Glutamatergic neuron (in vitro differentiated cells): ENCODE measurements at regions not wholly inside any gene's neighbourhood (a gene's known extent, or its start where the extent isn't known, plus 50 kb on each side); places are given as distances from the start of the nearest gene placed in this dataset.

Experiments used
- DNase-seq: peaks from one replicate; pipeline ENCODE4 v3.0.0; 2022
- H3K27ac Mint-ChIP-seq: one replicate; pipeline ENCODE4 v1.8.0; 2020; ENCODE audit warnings: mild to moderate bottlenecking, mixed read lengths, inconsistent platforms; ENCODE audit not compliant: unreplicated experiment
- H3K27me3 Mint-ChIP-seq: one replicate; pipeline ENCODE4 v1.8.0; 2020; ENCODE audit warnings: mild to moderate bottlenecking, moderate library complexity, mixed read lengths, inconsistent platforms; ENCODE audit not compliant: unreplicated experiment
- H3K36me3 Mint-ChIP-seq: one replicate; pipeline ENCODE4 v1.8.0; 2020; ENCODE audit warnings: mild to moderate bottlenecking, mixed read lengths, inconsistent platforms; ENCODE audit not compliant: unreplicated experiment
- H3K4me1 Mint-ChIP-seq: one replicate; pipeline ENCODE4 v1.8.0; 2020; ENCODE audit warnings: mild to moderate bottlenecking, low read depth, mixed read lengths, inconsistent platforms; ENCODE audit not compliant: unreplicated experiment
- H3K4me3 Mint-ChIP-seq: one replicate; pipeline ENCODE4 v1.8.0; 2020; ENCODE audit warnings: mild to moderate bottlenecking, mixed read lengths, inconsistent platforms; ENCODE audit not compliant: unreplicated experiment
- H3K9me3 Mint-ChIP-seq: one replicate; pipeline ENCODE4 v1.8.0; 2020; ENCODE audit warnings: mild to moderate bottlenecking, moderate library complexity, mixed read lengths, inconsistent platforms; ENCODE audit not compliant: unreplicated experiment
- TF ChIP-seq, protein P1 (sequence below): fragments of 200-600 bp; sonication (generic); IDR thresholded peaks from one replicate; pipeline ENCODE4 v1.5.0; 2021; ENCODE audit not compliant: partially characterized antibody, unreplicated experiment

DNA sequence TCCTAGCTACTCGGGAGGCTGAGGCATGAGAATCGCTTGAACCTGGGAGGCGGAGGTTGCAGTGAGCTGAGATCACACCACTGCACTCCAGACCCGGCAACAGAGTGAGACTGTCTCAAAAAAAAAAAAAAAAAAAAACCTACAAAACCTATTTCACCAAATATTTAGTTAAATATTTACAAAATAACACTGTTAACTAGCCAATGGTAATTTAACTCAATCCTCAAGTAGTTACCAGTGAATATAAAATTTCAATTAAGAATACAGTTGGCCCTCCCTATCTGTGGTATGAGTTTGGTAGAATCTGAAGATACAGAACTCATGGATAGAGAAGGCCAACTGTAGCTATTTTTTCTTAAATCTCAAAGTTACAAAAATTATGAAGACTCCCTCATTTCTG lies 247.4 kb downstream of the SOX9 start:
- Mint-ChIP-seq H3K4me1 (no peaks in the 10 kb centered on the region), H3K27me3 (peaks cover 2% of the 10 kb centered on the region), H3K36me3 (no peaks in the 10 kb centered on the region), H3K9me3 (no peaks in the 10 kb centered on the region), H3K4me3 (no peak overlapping the region), H3K27ac (no peak overlapping the region)
- no peak for DNase-seq
- TF ChIP-seq, protein P1, sequence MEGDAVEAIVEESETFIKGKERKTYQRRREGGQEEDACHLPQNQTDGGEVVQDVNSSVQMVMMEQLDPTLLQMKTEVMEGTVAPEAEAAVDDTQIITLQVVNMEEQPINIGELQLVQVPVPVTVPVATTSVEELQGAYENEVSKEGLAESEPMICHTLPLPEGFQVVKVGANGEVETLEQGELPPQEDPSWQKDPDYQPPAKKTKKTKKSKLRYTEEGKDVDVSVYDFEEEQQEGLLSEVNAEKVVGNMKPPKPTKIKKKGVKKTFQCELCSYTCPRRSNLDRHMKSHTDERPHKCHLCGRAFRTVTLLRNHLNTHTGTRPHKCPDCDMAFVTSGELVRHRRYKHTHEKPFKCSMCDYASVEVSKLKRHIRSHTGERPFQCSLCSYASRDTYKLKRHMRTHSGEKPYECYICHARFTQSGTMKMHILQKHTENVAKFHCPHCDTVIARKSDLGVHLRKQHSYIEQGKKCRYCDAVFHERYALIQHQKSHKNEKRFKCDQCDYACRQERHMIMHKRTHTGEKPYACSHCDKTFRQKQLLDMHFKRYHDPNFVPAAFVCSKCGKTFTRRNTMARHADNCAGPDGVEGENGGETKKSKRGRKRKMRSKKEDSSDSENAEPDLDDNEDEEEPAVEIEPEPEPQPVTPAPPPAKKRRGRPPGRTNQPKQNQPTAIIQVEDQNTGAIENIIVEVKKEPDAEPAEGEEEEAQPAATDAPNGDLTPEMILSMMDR: no peak

DNA sequence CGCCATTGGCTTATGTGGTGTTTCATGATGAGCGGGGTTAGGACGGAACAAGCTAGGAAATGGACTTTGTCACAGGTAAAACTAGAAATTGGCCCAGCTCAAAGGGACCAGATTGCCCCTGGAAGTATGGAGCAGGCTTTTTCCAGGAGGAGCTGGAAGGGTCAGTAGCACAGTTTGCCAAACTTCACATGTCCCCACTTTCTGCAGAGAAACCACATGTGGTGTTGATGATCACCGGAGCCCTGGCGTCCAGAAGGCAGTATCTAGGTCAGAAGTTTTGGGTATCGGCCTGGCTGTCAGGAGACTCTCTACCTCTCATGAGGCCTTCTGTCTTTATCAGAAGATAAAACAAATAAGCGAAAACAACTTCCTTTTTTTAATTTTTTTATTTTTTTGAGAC lies 248.5 kb downstream of the SOX9 start:
- TF ChIP-seq, protein P1: no peak
- Mint-ChIP-seq H3K27me3 (peaks cover 2% of the 10 kb centered on the region), H3K4me3 (no peak overlapping the region), H3K4me1 (no peaks in the 10 kb centered on the region), H3K9me3 (no peaks in the 10 kb centered on the region), H3K27ac (no peak overlapping the region), H3K36me3 (no peaks in the 10 kb centered on the region)
- DNase-seq: no peak

DNA sequence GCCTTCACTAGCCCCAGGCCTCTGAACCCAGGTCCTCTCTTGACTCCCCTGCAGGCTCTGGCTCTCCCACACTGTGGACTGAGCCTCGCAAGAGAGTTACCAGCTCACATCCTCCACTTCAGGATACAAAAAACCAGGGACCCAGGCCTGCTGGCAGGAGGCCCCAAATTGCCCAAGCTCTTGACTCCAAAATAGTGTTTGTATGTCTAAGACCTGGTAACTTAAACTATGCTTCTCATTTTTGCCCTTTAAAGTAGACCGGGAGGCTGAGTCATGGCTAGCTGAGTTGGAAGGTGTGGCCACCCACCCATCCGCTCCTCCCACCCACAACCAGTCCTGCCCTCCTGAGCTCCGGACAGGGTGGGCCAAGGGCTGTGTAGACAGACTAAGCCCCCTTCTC lies 250.0 kb downstream of the SOX9 start:
- Mint-ChIP-seq H3K4me3 (no peak overlapping the region), H3K4me1 (no peaks in the 10 kb centered on the region), H3K9me3 (peaks cover 2% of the 10 kb centered on the region), H3K36me3 (no peaks in the 10 kb centered on the region), H3K27ac (no peak overlapping the region), H3K27me3 (peaks cover 2% of the 10 kb centered on the region)
- no peak for DNase-seq
- TF ChIP-seq, protein P1: no peak

DNA sequence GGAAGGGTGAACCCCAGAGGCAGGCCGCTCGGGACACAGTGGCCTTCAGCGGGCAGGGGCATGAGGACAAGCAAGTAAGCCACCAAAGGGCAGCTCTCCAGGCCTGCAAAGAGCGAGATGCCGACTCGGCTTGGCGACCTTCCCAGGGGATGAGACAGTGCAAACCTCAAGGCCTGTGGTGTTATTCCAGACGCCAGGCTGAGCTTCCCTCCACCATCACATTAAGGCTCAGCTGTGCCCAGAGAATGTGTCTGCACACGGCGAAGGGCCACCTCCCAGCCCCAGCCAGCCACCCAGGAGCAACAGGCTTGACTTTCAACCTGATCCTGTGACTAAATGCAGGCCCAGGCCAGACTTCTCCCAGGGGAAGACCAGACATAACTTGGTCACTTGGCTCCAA lies 251.4 kb downstream of the SOX9 start:
- H3K27me3 Mint-ChIP-seq: peaks cover 5% of the 10 kb centered on the region
- no peak overlapping the region for H3K27ac Mint-ChIP-seq
- H3K4me3 Mint-ChIP-seq: no peak overlapping the region
- peaks cover 4% of the 10 kb centered on the region for H3K9me3 Mint-ChIP-seq
- TF ChIP-seq, protein P1: no peak
- H3K4me1 Mint-ChIP-seq: peaks cover 12% of the 10 kb centered on the region
- no peak for DNase-seq
- no peaks in the 10 kb centered on the region for H3K36me3 Mint-ChIP-seq

DNA sequence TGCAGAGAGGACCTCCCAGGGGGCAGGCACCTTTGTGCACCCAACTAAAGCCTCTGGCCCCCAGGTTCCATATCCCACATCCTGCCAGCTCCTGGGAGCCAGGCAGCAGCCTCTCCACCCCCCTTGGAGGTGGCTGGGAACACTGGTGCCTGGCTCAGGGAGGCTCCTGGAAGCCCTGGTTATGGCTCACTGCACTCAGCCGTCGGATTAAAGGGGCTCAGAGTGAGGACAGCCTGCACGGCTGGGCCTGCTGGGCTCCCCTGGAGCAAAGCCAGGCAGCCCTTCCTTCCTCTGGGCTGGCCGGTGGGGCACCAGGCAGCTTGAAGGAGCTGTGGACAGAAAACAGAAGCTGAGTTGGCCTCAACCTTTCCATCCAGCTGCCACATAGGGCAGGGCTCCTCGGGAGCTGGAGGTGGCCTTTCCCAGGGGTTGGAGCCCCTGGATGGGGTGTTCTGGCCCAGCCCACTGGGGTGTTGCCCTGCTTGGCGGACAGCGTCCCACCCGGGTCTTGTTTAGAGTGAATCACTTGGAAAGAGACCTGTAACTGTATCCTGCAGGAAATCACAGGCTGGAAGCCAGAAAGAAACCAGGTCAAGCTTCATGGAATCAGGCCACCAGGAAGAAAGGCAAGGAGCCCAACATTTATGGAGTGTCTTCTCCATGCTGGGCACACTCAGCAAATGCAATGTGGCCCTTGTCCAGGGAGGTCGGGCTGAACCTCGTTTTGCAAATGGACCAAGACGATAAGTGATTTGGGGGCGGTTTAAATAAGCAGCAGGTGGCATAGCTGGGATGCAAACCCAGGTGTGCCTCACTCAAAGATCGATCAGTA lies 253.3 kb downstream of the SOX9 start:
- Mint-ChIP-seq H3K4me3 (no peak overlapping the region), H3K9me3 (peaks cover 4% of the 10 kb centered on the region), H3K27ac (no peak overlapping the region), H3K27me3 (peaks cover 6% of the 10 kb centered on the region), H3K36me3 (no peaks in the 10 kb centered on the region), H3K4me1 (peaks cover 14% of the 10 kb centered on the region)
- TF ChIP-seq, protein P1: no peak
- DNase-seq: no peak
